OCI-LY7 (cell line): ENCODE measurements at regions not wholly inside any gene's neighbourhood (a gene's known extent, or its start where the extent isn't known, plus 50 kb on each side); places are given as distances from the start of the nearest gene placed in this dataset.

Experiments used
- EZH2phosphoT487 ChIP-seq: fragments of 200-600 bp; sonication (generic); IDR thresholded peaks from 2 replicates; pipeline ENCODE4 v1.6.1; 2018; ENCODE audit warnings: low read depth, borderline replicate concordance, mild to moderate bottlenecking, mixed run types, antibody characterized with exemption, low read length, moderate library complexity, mixed read lengths
- TF ChIP-seq, protein P1 (sequence below): fragments of 200-600 bp; sonication (generic); conservative IDR thresholded peaks from 2 replicates; pipeline ENCODE4 v1.5.1; 2014; ENCODE audit warnings: mild to moderate bottlenecking, antibody characterized with exemption, low read length, moderate library complexity, mixed read lengths

DNA sequence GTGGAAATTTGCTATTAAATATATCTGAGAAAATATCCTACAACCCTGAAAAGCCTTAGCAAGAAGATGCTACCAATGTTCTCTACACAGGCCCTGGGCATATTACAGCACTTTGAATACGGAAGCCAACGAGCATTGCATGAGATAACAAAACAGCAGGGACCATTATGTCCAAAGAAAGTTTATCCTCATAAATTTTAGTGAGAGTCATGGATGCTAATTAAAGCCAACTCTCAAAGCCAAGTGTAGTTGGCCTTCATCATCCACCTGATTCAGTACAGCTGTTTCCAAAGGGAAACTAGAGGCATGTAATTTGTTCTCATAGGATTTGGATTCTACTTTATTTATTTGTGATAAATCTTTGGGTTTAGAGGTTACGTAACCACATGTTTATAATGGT lies 564.8 kb downstream of the RFPL4B start:
- TF ChIP-seq, protein P1, sequence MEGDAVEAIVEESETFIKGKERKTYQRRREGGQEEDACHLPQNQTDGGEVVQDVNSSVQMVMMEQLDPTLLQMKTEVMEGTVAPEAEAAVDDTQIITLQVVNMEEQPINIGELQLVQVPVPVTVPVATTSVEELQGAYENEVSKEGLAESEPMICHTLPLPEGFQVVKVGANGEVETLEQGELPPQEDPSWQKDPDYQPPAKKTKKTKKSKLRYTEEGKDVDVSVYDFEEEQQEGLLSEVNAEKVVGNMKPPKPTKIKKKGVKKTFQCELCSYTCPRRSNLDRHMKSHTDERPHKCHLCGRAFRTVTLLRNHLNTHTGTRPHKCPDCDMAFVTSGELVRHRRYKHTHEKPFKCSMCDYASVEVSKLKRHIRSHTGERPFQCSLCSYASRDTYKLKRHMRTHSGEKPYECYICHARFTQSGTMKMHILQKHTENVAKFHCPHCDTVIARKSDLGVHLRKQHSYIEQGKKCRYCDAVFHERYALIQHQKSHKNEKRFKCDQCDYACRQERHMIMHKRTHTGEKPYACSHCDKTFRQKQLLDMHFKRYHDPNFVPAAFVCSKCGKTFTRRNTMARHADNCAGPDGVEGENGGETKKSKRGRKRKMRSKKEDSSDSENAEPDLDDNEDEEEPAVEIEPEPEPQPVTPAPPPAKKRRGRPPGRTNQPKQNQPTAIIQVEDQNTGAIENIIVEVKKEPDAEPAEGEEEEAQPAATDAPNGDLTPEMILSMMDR, result no peak
- TF ChIP-seq EZH2phosphoT487, result no peak
